A673 (cell line): ENCODE measurements at regions not wholly inside any gene's neighbourhood (a gene's known extent, or its start where the extent isn't known, plus 50 kb on each side); places are given as distances from the start of the nearest gene placed in this dataset.

Experiments
- EZH2 ChIP-seq: fragments of 200-600 bp; sonication (generic); IDR thresholded peaks from 2 replicates; pipeline ENCODE4 v1.6.1; 2017; ENCODE audit warnings: borderline replicate concordance, low read depth, mild to moderate bottlenecking, mixed read lengths, antibody characterized with exemption, low read length; ENCODE audit not compliant: poor library complexity, severe bottlenecking
- TF ChIP-seq, protein P1 (sequence below): fragments of 300-800, 200-600 bp; sonication (generic); conservative IDR thresholded peaks from 2 replicates; pipeline ENCODE4 v1.5.1; 2017; ENCODE audit warnings: low read depth, mild to moderate bottlenecking, antibody characterized with exemption, low read length, moderate library complexity, mixed read lengths

DNA sequence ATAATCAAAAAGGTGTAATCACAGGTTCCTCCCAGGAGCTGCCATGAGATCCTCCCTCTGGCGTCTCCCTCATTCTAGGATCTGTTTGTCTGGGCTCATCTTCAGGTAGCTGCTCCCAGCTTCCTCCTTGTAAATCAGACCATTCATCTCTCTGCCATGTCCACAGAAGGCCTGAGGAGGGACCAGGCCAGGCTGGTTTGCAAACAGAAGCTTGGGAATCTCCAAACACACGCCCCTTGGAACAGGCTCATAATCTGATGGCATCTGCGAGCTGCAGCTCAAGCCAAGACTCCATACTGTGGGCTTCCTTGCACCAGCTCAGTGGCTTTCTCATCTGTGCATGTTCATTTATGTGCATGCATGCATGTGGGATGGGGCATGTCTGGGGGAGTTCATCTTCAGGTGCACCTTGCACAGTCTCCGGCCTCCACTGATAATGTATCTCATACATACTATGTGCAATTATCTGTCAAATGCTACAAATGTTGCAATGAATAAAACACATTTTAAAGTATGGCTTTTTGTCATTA lies 134.9 kb downstream of the NXPE2 start:
- TF ChIP-seq, protein P1, sequence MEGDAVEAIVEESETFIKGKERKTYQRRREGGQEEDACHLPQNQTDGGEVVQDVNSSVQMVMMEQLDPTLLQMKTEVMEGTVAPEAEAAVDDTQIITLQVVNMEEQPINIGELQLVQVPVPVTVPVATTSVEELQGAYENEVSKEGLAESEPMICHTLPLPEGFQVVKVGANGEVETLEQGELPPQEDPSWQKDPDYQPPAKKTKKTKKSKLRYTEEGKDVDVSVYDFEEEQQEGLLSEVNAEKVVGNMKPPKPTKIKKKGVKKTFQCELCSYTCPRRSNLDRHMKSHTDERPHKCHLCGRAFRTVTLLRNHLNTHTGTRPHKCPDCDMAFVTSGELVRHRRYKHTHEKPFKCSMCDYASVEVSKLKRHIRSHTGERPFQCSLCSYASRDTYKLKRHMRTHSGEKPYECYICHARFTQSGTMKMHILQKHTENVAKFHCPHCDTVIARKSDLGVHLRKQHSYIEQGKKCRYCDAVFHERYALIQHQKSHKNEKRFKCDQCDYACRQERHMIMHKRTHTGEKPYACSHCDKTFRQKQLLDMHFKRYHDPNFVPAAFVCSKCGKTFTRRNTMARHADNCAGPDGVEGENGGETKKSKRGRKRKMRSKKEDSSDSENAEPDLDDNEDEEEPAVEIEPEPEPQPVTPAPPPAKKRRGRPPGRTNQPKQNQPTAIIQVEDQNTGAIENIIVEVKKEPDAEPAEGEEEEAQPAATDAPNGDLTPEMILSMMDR: no peak
- no peak for TF ChIP-seq EZH2
